Head of caudate nucleus (tissue), 42 donors: ENCODE measurements at regions not wholly inside any gene's neighbourhood (a gene's known extent, or its start where the extent isn't known, plus 50 kb on each side); places are given as distances from the start of the nearest gene placed in this dataset.

Source experiments
- DNase-seq, 42 donors: peaks; one replicate each; pipeline versions ENCODE4 v3.0.0 to v3.0.0-alpha.2; 2020 to 2021; ENCODE audit warnings: mixed read lengths in 7 of 42
- intact Hi-C: fragments of 100-400 bp; cut with DNase I; formaldehyde crosslinking; loops from one replicate; pipeline ENCODE4 v1.15.0; 2022

GRCh38 chr12:104815935-104816334, 142.2 kb downstream of the SLC41A2 start:
- intact Hi-C loops: no loop called here
- DNase-seq: no peak

GRCh38 chr12:104814944-104815343, 143.1 kb downstream of the SLC41A2 start:
- DNase-seq: no peak
- intact Hi-C loops: no loop called here
